ENCODE measurements at regions not wholly inside any gene's neighbourhood (a gene's known extent, or its start where the extent isn't known, plus 50 kb on each side); places are given as distances from the start of the nearest gene placed in this dataset.

DNA sequence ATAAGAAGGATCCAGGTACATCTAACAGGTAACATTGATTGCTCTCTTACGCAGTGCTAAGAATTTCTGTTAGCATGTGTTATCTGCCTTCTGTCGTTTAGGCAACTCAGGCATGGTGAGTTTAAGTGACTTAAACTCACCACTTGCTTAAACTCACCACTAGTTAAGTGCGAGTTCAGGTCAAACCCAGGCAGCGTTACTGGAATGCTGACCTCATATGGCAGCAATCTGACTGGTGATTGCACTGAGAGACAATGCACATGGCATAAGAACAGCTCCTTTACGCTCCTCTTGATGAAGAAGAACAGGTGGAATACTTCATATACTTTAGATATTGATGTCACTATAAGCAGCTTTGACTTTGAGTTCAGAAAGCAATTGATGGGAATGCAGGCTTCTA, 954.1 kb downstream of the SOCS6 start (continued):
- no peak for TF ChIP-seq EZH2 (IDR thresholded peaks at IDR 0.05)

DNA sequence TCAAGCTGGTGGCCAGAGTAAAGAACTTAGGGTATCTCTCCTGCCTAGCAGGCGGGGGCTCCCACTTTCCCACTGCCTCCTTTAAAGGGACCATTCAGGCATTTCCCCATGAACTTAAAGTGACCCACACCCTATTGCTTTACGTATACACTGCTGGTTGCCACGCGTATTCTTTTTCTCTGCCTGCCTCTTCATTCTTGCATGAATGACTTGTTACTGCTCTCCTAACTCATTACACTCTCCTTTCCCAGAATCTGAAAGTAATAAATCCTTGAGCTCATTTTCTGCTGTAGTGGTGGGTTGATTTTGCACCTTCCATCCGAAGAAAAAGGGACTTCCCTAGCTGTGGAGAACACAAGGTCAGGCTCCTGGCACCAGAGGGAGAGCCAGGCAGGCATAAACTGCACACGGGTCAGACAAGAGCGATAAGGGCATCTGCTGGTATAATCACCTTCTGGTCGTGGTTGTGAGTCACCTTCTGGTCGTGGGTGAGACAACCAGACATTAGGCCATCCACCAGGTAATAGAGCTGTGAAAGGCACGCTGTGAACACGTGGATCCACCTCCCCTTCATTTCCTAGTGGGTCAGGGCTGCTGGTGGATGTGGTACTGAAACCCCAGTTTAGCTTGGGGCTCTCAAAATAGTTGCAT, 950.3 kb downstream of the SOCS6 start:
- H3K4me3 ChIP-seq (replicated peaks in 1 of 2; ENCODE audit: low read depth in 1 of 2, low read length in 2 of 2): no peak overlapping the region
- CTCF ChIA-PET: no interaction called here
- H3K9me3 ChIP-seq (ENCODE audit: control insufficient read depth in 1 of 2, insufficient read depth in 1 of 2, low read depth in 1 of 2, low read length in 2 of 2): peaks cover 13 to 25% of the 10 kb centered on the region in 2 experiments; a peak in 3 of 4 replicates
- no peak for TF ChIP-seq SP1 (IDR thresholded peaks at IDR 0.05; ENCODE audit: low read depth)
- no peak for TF ChIP-seq CEBPB (IDR thresholded peaks at IDR 0.05; ENCODE audit: low read depth)
- no peak for TF ChIP-seq YY1 (IDR thresholded peaks at IDR 0.05; ENCODE audit: extremely low read depth, insufficient replicate concordance, low read depth, low read length)
- no peak for TF ChIP-seq CBX3 (IDR thresholded peaks at IDR 0.05; ENCODE audit: low read depth)
- TF ChIP-seq, protein P1, sequence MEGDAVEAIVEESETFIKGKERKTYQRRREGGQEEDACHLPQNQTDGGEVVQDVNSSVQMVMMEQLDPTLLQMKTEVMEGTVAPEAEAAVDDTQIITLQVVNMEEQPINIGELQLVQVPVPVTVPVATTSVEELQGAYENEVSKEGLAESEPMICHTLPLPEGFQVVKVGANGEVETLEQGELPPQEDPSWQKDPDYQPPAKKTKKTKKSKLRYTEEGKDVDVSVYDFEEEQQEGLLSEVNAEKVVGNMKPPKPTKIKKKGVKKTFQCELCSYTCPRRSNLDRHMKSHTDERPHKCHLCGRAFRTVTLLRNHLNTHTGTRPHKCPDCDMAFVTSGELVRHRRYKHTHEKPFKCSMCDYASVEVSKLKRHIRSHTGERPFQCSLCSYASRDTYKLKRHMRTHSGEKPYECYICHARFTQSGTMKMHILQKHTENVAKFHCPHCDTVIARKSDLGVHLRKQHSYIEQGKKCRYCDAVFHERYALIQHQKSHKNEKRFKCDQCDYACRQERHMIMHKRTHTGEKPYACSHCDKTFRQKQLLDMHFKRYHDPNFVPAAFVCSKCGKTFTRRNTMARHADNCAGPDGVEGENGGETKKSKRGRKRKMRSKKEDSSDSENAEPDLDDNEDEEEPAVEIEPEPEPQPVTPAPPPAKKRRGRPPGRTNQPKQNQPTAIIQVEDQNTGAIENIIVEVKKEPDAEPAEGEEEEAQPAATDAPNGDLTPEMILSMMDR (IDR thresholded peaks at IDR 0.05 in 2 of 3, conservative IDR thresholded peaks at IDR 0.05 in 1 of 3; ENCODE audit: borderline replicate concordance in 1 of 3, insufficient read depth in 1 of 3, low read depth in 2 of 3, low read length in 2 of 3): no peak
- TF ChIP-seq, protein P2, sequence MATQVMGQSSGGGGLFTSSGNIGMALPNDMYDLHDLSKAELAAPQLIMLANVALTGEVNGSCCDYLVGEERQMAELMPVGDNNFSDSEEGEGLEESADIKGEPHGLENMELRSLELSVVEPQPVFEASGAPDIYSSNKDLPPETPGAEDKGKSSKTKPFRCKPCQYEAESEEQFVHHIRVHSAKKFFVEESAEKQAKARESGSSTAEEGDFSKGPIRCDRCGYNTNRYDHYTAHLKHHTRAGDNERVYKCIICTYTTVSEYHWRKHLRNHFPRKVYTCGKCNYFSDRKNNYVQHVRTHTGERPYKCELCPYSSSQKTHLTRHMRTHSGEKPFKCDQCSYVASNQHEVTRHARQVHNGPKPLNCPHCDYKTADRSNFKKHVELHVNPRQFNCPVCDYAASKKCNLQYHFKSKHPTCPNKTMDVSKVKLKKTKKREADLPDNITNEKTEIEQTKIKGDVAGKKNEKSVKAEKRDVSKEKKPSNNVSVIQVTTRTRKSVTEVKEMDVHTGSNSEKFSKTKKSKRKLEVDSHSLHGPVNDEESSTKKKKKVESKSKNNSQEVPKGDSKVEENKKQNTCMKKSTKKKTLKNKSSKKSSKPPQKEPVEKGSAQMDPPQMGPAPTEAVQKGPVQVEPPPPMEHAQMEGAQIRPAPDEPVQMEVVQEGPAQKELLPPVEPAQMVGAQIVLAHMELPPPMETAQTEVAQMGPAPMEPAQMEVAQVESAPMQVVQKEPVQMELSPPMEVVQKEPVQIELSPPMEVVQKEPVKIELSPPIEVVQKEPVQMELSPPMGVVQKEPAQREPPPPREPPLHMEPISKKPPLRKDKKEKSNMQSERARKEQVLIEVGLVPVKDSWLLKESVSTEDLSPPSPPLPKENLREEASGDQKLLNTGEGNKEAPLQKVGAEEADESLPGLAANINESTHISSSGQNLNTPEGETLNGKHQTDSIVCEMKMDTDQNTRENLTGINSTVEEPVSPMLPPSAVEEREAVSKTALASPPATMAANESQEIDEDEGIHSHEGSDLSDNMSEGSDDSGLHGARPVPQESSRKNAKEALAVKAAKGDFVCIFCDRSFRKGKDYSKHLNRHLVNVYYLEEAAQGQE (IDR thresholded peaks at IDR 0.05; ENCODE audit: low read depth): no peak
- TF ChIP-seq, protein P3, sequence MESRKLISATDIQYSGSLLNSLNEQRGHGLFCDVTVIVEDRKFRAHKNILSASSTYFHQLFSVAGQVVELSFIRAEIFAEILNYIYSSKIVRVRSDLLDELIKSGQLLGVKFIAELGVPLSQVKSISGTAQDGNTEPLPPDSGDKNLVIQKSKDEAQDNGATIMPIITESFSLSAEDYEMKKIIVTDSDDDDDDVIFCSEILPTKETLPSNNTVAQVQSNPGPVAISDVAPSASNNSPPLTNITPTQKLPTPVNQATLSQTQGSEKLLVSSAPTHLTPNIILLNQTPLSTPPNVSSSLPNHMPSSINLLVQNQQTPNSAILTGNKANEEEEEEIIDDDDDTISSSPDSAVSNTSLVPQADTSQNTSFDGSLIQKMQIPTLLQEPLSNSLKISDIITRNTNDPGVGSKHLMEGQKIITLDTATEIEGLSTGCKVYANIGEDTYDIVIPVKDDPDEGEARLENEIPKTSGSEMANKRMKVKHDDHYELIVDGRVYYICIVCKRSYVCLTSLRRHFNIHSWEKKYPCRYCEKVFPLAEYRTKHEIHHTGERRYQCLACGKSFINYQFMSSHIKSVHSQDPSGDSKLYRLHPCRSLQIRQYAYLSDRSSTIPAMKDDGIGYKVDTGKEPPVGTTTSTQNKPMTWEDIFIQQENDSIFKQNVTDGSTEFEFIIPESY (IDR thresholded peaks at IDR 0.05; ENCODE audit: extremely low read depth, insufficient replicate concordance, low read length): no peak
- TF ChIP-seq EZH2phosphoT487 (IDR thresholded peaks at IDR 0.05; ENCODE audit: borderline replicate concordance): no peak
- TF ChIP-seq, protein P4, sequence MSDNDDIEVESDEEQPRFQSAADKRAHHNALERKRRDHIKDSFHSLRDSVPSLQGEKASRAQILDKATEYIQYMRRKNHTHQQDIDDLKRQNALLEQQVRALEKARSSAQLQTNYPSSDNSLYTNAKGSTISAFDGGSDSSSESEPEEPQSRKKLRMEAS (IDR thresholded peaks at IDR 0.05): no peak
- no peak for TF ChIP-seq ELF1 (IDR thresholded peaks at IDR 0.05; ENCODE audit: borderline replicate concordance, low read depth)
- TF ChIP-seq SIN3A (IDR thresholded peaks at IDR 0.05; ENCODE audit: low read depth): no peak
- no peak for TF ChIP-seq ZNF274 (IDR thresholded peaks at IDR 0.05; ENCODE audit: low read depth, low read length)
- TF ChIP-seq EGR1 (IDR thresholded peaks at IDR 0.05; ENCODE audit: low read depth): no peak
- no peak for TF ChIP-seq POLR2AphosphoS5 (IDR thresholded peaks at IDR 0.05; ENCODE audit: low read depth, low read length)
- TF ChIP-seq SRF (IDR thresholded peaks at IDR 0.05; ENCODE audit: low read depth): no peak
- no peak for TF ChIP-seq RAD21 (IDR thresholded peaks at IDR 0.05; ENCODE audit: low read depth)
- TF ChIP-seq, protein P5, sequence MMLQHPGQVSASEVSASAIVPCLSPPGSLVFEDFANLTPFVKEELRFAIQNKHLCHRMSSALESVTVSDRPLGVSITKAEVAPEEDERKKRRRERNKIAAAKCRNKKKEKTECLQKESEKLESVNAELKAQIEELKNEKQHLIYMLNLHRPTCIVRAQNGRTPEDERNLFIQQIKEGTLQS (IDR thresholded peaks at IDR 0.05): no peak
- H3K27me3 ChIP-seq (ENCODE audit: insufficient read depth, low read length): no peaks in the 10 kb centered on the region
- H3K9me2 ChIP-seq (ENCODE audit: insufficient read depth): no peaks in the 10 kb centered on the region
- RAD21 ChIA-PET (ENCODE audit: low non-redundant PET in 1 of 2, low total read pairs in 2 of 2, uncharacterized antibody in 2 of 2, unreplicated experiment in 2 of 2): no interaction called here
- H4K20me1 ChIP-seq (ENCODE audit: insufficient read depth): no peaks in the 10 kb centered on the region
- H3K4me2 ChIP-seq (ENCODE audit: low read length): no peak overlapping the region
- no peaks in the 10 kb centered on the region for H3K4me1 ChIP-seq (ENCODE audit: control insufficient read depth in 1 of 2, insufficient read depth in 2 of 2, low read length in 2 of 2)
- no peak overlapping the region for H3K9ac ChIP-seq (ENCODE audit: low read length)
- intact Hi-C loops (cut with micrococcal nuclease): no loop called here
- no peak overlapping the region for H3K27ac ChIP-seq (ENCODE audit: low read depth, low read length)
- no peak overlapping the region for H2AFZ ChIP-seq (ENCODE audit: low read depth, low read length, poor library complexity, severe bottlenecking)
- ATAC-seq (no peak), DNase-seq (ENCODE audit: low read depth, low spot score) (no peak)
- H3K79me2 ChIP-seq (ENCODE audit: insufficient read depth, low read length): no peaks in the 10 kb centered on the region
- no peaks in the 10 kb centered on the region for H3K36me3 ChIP-seq (ENCODE audit: control insufficient read depth in 1 of 2, insufficient read depth in 2 of 2, low read length in 2 of 2)
- BruUV-seq (replicated peaks): no TSS peak
- POLR2A ChIA-PET: no interaction called here

Measured in HCT116 (cell line).